ENCODE measurements at regions not wholly inside any gene's neighbourhood (a gene's known extent, or its start where the extent isn't known, plus 50 kb on each side); places are given as distances from the start of the nearest gene placed in this dataset.

DNA sequence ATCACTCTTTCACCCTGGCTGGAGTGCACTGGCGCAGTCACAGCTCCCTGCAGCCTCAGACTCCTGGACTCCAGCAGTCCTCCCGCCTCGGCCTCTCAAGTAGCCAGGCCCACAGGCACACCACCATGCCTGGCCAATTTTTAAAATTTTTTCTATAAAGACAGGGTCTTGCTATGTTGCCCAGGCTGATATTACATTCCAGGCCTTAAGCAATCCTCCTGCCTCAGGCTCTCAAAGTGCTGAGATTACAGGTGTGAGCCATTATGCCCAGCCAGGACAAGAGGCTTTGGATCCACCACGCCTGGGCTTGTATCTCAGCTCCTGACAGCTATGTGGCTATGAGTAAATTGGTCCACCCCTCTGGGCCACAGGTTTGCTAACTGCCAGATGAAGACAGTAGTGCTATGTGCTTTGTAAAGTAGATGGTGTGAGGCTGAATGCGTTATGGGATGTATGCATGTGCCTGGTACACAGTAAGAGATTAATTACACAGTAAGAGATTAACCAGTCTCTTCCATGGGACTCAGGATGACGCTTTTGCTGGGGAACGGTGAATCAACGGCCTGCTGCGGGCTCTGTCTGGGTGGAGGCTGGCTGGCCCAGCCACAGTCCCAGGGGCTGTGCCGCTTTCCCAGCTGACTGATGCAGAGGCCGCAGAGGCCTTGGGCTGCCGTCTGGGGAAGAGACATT, 53.3 kb upstream of the NCOR2 start:
- no peak overlapping the region for H3K4me3 ChIP-seq (ENCODE audit: control insufficient read depth in 1 of 2, extremely low read depth in 1 of 2, low read length in 1 of 2)
- peaks cover 0 to 26% of the 10 kb centered on the region in 2 experiments for H3K27me3 ChIP-seq (replicated peaks in 1 of 2; ENCODE audit: control insufficient read depth in 2 of 2, extremely low read depth in 1 of 2, insufficient read depth in 2 of 2, low read length in 1 of 2)
- 85% methylated on average over 6 of the region's 12 CpGs for WGBS (ENCODE audit: insufficient coverage)
- no peaks in the 10 kb centered on the region for H3K4me1 ChIP-seq (ENCODE audit: control insufficient read depth in 1 of 2, extremely low read depth in 1 of 2, insufficient read depth in 2 of 2, low read length in 2 of 2)
- DNase-seq, result no peak
- ChIA-PET POLR2A (no interaction called here), CTCF (no interaction called here)
- no peaks in the 10 kb centered on the region for H3K9me3 ChIP-seq
- H3K4me1 Mint-ChIP-seq, result no peaks in the 10 kb centered on the region
- no peaks in the 10 kb centered on the region for H3K36me3 Mint-ChIP-seq
- H3K27me3 Mint-ChIP-seq, result no peaks in the 10 kb centered on the region
- no peak overlapping the region for H3K27ac ChIP-seq (ENCODE audit: low read length)
- no peak for ATAC-seq (replicated peaks in 1 of 4)
- H3K27ac Mint-ChIP-seq, result no peak overlapping the region
- H3K9me3 Mint-ChIP-seq, result no peaks in the 10 kb centered on the region
- no peak overlapping the region for H3K4me3 Mint-ChIP-seq
- H3K36me3 ChIP-seq (ENCODE audit: control insufficient read depth in 2 of 2, extremely low read depth in 1 of 2, insufficient read depth in 1 of 2, low read length in 1 of 2), result no peaks in the 10 kb centered on the region

DNA sequence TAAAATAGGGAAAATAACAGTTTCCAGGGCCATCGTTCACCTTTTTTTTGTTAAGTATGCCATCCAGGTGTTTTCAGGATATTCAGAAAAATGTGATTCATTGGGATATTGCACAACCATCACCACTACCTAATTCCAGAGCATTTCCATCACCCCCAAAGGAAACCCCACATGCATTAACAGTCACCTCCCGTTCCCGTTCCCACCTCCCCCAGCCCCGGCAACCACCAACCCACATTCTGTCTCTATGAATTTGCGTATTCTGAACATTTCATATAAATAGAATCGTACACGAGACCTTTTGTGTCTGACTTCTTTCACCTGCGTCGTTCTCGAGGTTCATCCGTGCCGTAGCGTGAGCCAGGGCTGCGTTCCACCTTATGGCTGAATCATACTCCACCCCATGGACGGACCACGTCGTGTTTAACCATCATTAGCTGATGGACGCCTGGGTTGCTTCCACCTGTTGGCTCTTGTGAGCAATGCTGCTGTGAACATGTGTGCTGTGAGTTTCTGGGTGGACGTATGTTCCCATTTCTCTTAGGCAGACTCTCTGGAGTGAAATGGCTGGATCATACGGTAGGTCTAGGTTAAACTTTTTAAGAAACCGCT, 51.0 kb upstream of the NCOR2 start:
- ChIA-PET POLR2A (no interaction called here), CTCF (no interaction called here)
- ATAC-seq (replicated peaks in 1 of 4) (no peak), DNase-seq (no peak)
- Histone ChIP-seq H3K4me3 (ENCODE audit: control insufficient read depth in 1 of 2, extremely low read depth in 1 of 2, low read length in 1 of 2) (no peak overlapping the region), H3K36me3 (ENCODE audit: control insufficient read depth in 2 of 2, extremely low read depth in 1 of 2, insufficient read depth in 1 of 2, low read length in 1 of 2) (no peaks in the 10 kb centered on the region), H3K27me3 (replicated peaks in 1 of 2; ENCODE audit: control insufficient read depth in 2 of 2, extremely low read depth in 1 of 2, insufficient read depth in 2 of 2, low read length in 1 of 2) (peaks cover 0 to 22% of the 10 kb centered on the region in 2 experiments), H3K27ac (ENCODE audit: low read length) (no peak overlapping the region), H3K4me1 (ENCODE audit: control insufficient read depth in 1 of 2, extremely low read depth in 1 of 2, insufficient read depth in 2 of 2, low read length in 2 of 2) (no peaks in the 10 kb centered on the region), H3K9me3 (no peaks in the 10 kb centered on the region)
- no peaks in the 10 kb centered on the region for H3K9me3 Mint-ChIP-seq
- WGBS (ENCODE audit: insufficient coverage), result 89% methylated on average over 18 of the region's 21 CpGs
- H3K36me3 Mint-ChIP-seq, result no peaks in the 10 kb centered on the region
- no peak overlapping the region for H3K4me3 Mint-ChIP-seq
- no peak overlapping the region for H3K27ac Mint-ChIP-seq
- H3K27me3 Mint-ChIP-seq, result no peaks in the 10 kb centered on the region
- H3K4me1 Mint-ChIP-seq, result no peaks in the 10 kb centered on the region

DNA sequence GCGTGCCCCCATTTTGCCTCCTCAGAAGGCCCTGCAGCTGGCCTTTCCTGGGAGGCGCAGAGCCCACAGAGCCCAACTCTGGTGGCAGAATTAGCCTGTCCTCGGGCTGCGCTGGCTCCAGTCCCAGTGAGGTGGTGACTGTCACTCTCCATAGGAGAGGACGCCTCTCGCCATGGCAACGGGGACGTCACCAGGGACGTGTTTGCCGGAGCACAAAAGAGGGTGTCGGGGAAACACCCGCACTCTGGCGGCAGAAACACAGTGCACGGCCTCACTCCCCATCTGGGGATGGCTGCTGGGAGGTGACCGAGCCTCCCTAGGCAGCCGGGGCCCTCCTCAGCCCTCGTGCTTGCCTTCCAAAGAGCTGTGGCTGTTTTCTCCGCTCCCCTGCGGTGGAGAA, 50.2 kb upstream of the NCOR2 start:
- H3K9me3 ChIP-seq, result no peaks in the 10 kb centered on the region
- H3K4me3 ChIP-seq (ENCODE audit: control insufficient read depth in 1 of 2, extremely low read depth in 1 of 2, low read length in 1 of 2), result no peak overlapping the region
- no peaks in the 10 kb centered on the region for H3K27me3 Mint-ChIP-seq
- no peak overlapping the region for H3K27ac ChIP-seq (ENCODE audit: low read length)
- ChIA-PET POLR2A (no interaction called here), CTCF (no interaction called here)
- H3K27ac Mint-ChIP-seq, result no peak overlapping the region
- H3K27me3 ChIP-seq (replicated peaks in 1 of 2; ENCODE audit: control insufficient read depth in 2 of 2, extremely low read depth in 1 of 2, insufficient read depth in 2 of 2, low read length in 1 of 2), result peaks cover 0 to 18% of the 10 kb centered on the region in 2 experiments
- no peaks in the 10 kb centered on the region for H3K36me3 ChIP-seq (ENCODE audit: control insufficient read depth in 2 of 2, extremely low read depth in 1 of 2, insufficient read depth in 1 of 2, low read length in 1 of 2)
- no peak for DNase-seq
- H3K4me1 Mint-ChIP-seq, result no peaks in the 10 kb centered on the region
- ATAC-seq (replicated peaks in 1 of 4), result no peak
- no peaks in the 10 kb centered on the region for H3K4me1 ChIP-seq (ENCODE audit: control insufficient read depth in 1 of 2, extremely low read depth in 1 of 2, insufficient read depth in 2 of 2, low read length in 2 of 2)
- H3K36me3 Mint-ChIP-seq, result peaks cover 2% of the 10 kb centered on the region
- no peak overlapping the region for H3K4me3 Mint-ChIP-seq
- no peaks in the 10 kb centered on the region for H3K9me3 Mint-ChIP-seq
- WGBS (ENCODE audit: insufficient coverage), result 92% methylated on average over 19 of the region's 19 CpGs
